T-helper 2 cell treated with Interferon-gamma antibody and Interleukin-4, amounts not matched to agents 5 μg/mL and 100 μg/mL, for 36 hours (primary cell): ENCODE measurements at regions not wholly inside any gene's neighbourhood (a gene's known extent, or its start where the extent isn't known, plus 50 kb on each side); places are given as distances from the start of the nearest gene placed in this dataset.
"Not testable (repeated sequence)": the region's sequence is repeated elsewhere in the genome, so short reads cannot be mapped to it uniquely, and the experiment has no call there.

Experiments
- DNase-seq: peaks from one replicate; pipeline ENCODE4 v3.0.0; 2021; ENCODE audit warnings: low spot score
- H3K27ac Mint-ChIP-seq: one replicate; pipeline ENCODE4 v1.8.0; 2021; ENCODE audit warnings: mild to moderate bottlenecking, mixed read lengths
- H3K27me3 Mint-ChIP-seq: one replicate; pipeline ENCODE4 v1.8.0; 2021; ENCODE audit warnings: low read depth, mixed read lengths
- H3K36me3 Mint-ChIP-seq: one replicate; pipeline ENCODE4 v1.8.0; 2021; ENCODE audit warnings: low read depth, mixed read lengths
- H3K4me1 Mint-ChIP-seq: one replicate; pipeline ENCODE4 v1.8.0; 2021; ENCODE audit warnings: low read depth, mixed read lengths
- H3K4me3 Mint-ChIP-seq: one replicate; pipeline ENCODE4 v1.8.0; 2022; ENCODE audit warnings: mild to moderate bottlenecking, moderate library complexity, mixed read lengths
- H3K9me3 Mint-ChIP-seq: one replicate; pipeline ENCODE4 v1.8.0; 2021; ENCODE audit warnings: mixed read lengths

- DNase-seq, result no peak
- H3K4me3 Mint-ChIP-seq, result no peak overlapping the region
- no peak overlapping the region for H3K27ac Mint-ChIP-seq
- no peaks in the 10 kb centered on the region for H3K9me3 Mint-ChIP-seq
- peaks cover 32% of the 10 kb centered on the region for H3K27me3 Mint-ChIP-seq
- H3K36me3 Mint-ChIP-seq, result no peaks in the 10 kb centered on the region
- H3K4me1 Mint-ChIP-seq, result no peaks in the 10 kb centered on the region
Observed at GRCh38 chr5:96547486-96547885, 114.4 kb upstream of the PCSK1 start.

- no peak overlapping the region for H3K27ac Mint-ChIP-seq
- peaks cover 32% of the 10 kb centered on the region for H3K27me3 Mint-ChIP-seq
- H3K4me1 Mint-ChIP-seq, result no peaks in the 10 kb centered on the region
- no peaks in the 10 kb centered on the region for H3K9me3 Mint-ChIP-seq
- H3K4me3 Mint-ChIP-seq, result no peak overlapping the region
- no peaks in the 10 kb centered on the region for H3K36me3 Mint-ChIP-seq
- no peak for DNase-seq
Observed at GRCh38 chr5:96548905-96549304, 113.3 kb upstream of the CAST start.

DNA sequence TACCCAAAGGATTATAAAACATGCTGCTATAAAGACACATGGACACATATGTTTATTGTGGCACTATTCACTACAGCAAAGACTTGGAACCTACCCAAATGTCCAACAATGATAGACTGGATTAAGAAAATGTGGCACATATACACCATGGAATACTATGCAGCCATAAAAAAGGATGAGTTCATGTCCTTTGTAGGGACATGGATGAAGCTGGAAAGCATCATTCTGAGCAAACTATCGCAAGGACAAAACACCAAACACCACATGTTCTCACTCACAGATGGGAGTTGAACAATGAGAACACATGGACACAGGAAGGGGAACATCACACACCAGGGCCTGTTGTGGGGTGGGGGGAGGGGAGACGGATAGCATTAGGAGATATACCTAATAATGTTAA is 101.3 kb upstream of the CAST start:
- H3K36me3 Mint-ChIP-seq, H3K27ac Mint-ChIP-seq, H3K4me1 Mint-ChIP-seq, DNase-seq, H3K9me3 Mint-ChIP-seq, H3K27me3 Mint-ChIP-seq, H3K4me3 Mint-ChIP-seq: not testable (repeated sequence)

GRCh38 chr5:96562614-96563013 is 99.6 kb upstream of the CAST start:
- Mint-ChIP-seq H3K27ac (no peak overlapping the region), H3K9me3 (no peaks in the 10 kb centered on the region), H3K4me1 (peaks cover 14% of the 10 kb centered on the region), H3K27me3 (peaks cover 8% of the 10 kb centered on the region), H3K4me3 (no peak overlapping the region), H3K36me3 (no peaks in the 10 kb centered on the region)
- no peak for DNase-seq

DNA sequence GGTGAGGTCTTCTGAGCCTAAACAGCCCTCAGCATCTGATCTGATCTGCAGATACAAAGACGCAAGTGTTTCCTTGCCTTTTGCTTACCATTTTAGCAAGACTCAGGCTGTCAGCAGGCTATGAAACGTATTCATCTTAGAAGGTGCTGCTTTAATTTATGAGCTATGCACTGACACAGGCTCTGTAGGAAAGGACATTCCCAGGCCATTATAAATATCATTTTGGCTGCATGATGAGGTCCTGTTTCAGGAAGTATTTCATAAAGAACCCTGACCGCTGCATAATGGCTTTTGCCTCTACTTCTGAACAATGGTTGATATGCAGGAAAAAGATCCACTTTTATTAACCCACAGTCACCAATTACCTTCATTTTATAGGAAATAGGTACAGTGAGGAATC is 98.4 kb upstream of the CAST start:
- Mint-ChIP-seq H3K4me1 (peaks cover 14% of the 10 kb centered on the region), H3K4me3 (no peak overlapping the region), H3K36me3 (no peaks in the 10 kb centered on the region), H3K9me3 (no peaks in the 10 kb centered on the region), H3K27me3 (peaks cover 10% of the 10 kb centered on the region), H3K27ac (no peak overlapping the region)
- no peak for DNase-seq

DNA sequence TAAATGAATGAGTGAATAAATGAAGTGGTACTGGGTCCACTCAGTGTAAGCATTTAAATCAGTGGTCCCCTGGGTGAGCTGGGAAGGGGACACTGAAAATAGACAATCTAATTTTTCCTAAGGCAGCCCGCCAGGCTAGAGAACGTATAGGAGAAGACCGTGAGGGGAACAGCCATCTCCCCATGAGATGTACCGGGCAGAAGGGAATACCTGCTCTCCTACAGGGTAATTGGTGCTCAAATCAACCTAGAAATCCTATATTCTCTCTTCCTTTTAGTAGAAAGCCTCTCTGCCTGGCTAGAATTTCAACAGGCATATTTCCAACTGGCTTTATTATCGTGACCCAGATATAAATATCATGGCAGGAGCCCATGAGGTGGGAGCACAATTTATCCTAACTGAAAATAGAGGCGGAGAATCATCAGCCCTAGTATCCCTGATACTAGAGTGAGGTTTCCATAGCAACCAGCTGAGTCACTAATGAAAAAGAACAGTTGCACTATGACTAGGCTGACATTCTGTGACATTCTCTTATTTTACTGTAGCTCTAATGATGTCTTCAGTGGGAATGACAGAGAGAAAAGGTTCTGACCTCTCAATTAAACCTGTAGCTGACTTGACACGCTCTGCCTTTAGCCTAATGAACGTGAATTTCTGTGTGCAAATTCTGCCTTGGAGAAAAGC is 96.5 kb upstream of the CAST start:
- Mint-ChIP-seq H3K27ac (no peak overlapping the region), H3K36me3 (no peaks in the 10 kb centered on the region), H3K4me1 (peaks cover 14% of the 10 kb centered on the region), H3K27me3 (peaks cover 22% of the 10 kb centered on the region), H3K9me3 (no peaks in the 10 kb centered on the region), H3K4me3 (no peak overlapping the region)
- DNase-seq, result no peak

DNA sequence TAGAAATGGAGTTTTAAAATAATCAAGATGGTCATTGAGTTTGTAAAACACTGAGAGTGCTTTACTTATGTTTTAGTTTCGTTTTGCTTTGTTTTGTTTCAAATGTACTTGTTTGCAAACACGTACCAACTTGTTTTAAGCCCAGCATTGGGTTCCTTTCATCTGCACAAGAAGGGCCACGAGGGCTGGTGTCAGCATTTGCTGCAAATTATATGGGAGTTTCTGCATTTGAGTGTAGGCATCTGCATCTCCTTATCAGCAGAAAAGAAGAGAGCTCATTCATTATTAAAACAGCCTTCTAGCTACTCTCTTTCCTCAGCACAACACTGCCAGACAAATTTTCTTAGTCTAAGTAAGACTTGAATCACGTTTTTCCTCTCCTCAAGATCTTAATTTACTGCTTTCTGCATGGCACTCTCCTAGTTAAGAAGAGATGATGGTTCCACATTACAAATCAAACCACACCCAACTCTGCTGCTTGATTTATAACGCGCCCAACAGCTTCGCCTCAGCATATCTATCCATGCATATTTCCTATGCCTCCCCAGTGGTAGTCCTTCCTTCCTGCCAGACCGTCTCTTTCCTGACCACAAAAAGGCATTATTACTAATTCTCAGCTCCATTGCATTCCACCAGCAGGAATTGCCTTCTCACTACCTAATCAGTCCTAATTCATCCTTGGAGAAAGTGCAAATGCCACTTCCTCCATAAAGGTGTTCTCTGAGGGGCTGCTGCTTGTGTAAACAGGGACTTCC is 95.2 kb upstream of the CAST start:
- Mint-ChIP-seq H3K36me3 (no peaks in the 10 kb centered on the region), H3K4me3 (peak overlapping the region; percentile 15), H3K9me3 (no peaks in the 10 kb centered on the region), H3K27ac (no peak overlapping the region), H3K27me3 (peaks cover 24% of the 10 kb centered on the region), H3K4me1 (peaks cover 14% of the 10 kb centered on the region)
- no peak for DNase-seq

DNA sequence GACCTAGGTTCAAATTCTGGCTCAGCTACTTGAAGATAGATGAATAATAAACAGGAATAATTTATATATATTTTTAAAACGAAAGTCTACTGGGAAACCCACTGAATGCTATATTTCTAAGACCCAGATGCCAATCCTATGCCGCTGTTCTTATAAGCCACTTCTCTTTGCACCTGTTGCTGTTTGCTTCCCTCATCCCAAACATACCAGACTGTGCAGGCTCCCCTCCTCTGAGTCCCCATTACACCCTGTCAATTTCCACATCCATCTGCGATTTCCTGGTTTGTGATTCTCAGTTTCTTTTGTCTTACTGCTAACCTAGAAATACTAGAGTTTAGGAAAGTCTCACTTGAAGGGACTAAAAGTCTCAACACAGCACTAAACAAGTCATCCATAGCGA is 92.8 kb upstream of the CAST start:
- no peak for DNase-seq
- no peaks in the 10 kb centered on the region for H3K9me3 Mint-ChIP-seq
- H3K27me3 Mint-ChIP-seq, result peaks cover 27% of the 10 kb centered on the region
- H3K36me3 Mint-ChIP-seq, result no peaks in the 10 kb centered on the region
- H3K4me1 Mint-ChIP-seq, result peaks cover 15% of the 10 kb centered on the region
- H3K4me3 Mint-ChIP-seq, result no peak overlapping the region
- no peak overlapping the region for H3K27ac Mint-ChIP-seq

DNA sequence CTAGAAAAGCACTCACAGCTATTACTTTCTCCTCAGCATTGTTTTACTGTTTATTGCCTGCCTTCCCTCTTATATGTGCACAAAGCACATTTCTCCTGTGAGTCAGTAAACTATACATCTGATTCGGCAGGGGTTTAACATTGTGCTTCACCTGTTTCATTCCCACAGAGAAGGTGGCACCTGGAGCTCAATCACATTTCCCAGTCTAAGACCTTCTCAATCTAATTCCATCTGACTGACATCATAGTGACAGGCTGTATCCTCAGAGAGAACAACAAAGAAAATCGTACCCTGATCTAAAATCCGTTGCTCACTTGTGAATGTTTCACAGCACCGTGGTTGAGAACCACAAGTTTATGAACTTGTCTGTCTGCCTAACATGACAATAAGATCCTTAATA is 92.4 kb upstream of the CAST start:
- Mint-ChIP-seq H3K36me3 (no peaks in the 10 kb centered on the region), H3K27me3 (peaks cover 27% of the 10 kb centered on the region), H3K4me1 (peaks cover 15% of the 10 kb centered on the region), H3K4me3 (no peak overlapping the region), H3K9me3 (no peaks in the 10 kb centered on the region), H3K27ac (no peak overlapping the region)
- DNase-seq, result no peak

- no peak for DNase-seq
- Mint-ChIP-seq H3K27me3 (peaks cover 24% of the 10 kb centered on the region), H3K4me3 (no peak overlapping the region), H3K36me3 (no peaks in the 10 kb centered on the region), H3K9me3 (no peaks in the 10 kb centered on the region), H3K27ac (no peak overlapping the region), H3K4me1 (peaks cover 1% of the 10 kb centered on the region)
Observed at GRCh38 chr5:96572864-96573512, 89.2 kb upstream of the CAST start.

DNA sequence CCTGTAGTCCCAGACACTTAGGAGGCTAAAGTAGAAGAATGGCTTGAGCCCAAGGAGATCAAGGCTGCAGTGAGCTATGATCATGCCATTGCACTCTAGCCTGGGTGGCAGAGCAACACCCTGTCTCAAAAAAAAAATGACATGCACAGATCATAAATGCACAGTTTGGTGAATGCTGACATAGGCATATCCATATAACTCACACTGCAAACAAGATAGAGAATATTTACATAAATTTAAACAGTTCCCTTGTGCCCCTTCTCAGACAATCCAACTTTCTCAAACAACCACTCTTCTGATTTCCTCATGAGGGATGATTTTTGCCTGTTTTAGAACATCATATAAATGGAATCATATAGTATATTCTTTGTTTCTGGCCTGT is 88.7 kb upstream of the CAST start:
- H3K4me1 Mint-ChIP-seq, result peaks cover 1% of the 10 kb centered on the region
- H3K27me3 Mint-ChIP-seq, result peaks cover 24% of the 10 kb centered on the region
- no peaks in the 10 kb centered on the region for H3K36me3 Mint-ChIP-seq
- H3K9me3 Mint-ChIP-seq, result no peaks in the 10 kb centered on the region
- DNase-seq, result no peak
- H3K4me3 Mint-ChIP-seq, result no peak overlapping the region
- no peak overlapping the region for H3K27ac Mint-ChIP-seq

DNA sequence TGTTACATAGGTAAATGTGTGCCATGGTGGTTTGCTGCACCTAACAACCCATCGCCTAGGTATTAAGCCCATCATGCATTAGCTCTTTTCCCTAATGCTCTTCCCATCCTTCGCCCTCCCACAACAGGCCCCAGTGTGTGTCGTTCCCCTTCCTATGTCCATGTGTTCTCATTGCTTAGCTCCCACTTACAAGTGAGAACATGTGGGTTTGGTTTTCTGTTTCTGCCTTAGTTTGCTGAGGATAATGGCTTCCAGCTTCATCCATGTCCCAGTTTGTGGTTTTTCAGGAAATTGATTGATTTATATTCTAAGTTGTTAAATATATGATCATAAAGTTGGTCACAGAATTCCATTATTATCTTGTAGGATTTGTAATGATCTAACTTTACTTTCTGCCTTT is 85.3 kb upstream of the CAST start:
- H3K36me3 Mint-ChIP-seq, result no peaks in the 10 kb centered on the region
- no peak overlapping the region for H3K4me3 Mint-ChIP-seq
- H3K4me1 Mint-ChIP-seq, result peaks cover 1% of the 10 kb centered on the region
- H3K27me3 Mint-ChIP-seq, result peaks cover 7% of the 10 kb centered on the region
- no peaks in the 10 kb centered on the region for H3K9me3 Mint-ChIP-seq
- no peak overlapping the region for H3K27ac Mint-ChIP-seq
- DNase-seq, result no peak

DNA sequence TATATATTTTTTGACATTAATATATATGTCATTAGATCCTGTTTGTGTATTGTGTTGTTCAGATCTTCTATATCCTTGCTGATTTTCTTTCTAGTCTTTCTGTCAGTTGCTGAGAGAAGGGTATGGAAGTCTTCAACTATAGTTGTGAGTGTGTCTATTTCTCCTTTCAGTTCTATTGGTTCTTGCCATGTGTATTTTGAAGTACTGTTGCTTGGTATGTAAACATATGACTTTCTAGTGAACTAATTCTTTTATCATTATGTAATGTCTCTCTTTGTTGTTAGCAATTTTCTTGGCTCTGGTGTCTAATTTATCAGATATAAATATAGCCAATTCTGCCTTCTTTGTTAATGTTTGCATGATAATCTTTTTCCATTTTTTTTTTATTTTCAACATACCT is 84.3 kb upstream of the CAST start:
- no peak overlapping the region for H3K27ac Mint-ChIP-seq

DNA sequence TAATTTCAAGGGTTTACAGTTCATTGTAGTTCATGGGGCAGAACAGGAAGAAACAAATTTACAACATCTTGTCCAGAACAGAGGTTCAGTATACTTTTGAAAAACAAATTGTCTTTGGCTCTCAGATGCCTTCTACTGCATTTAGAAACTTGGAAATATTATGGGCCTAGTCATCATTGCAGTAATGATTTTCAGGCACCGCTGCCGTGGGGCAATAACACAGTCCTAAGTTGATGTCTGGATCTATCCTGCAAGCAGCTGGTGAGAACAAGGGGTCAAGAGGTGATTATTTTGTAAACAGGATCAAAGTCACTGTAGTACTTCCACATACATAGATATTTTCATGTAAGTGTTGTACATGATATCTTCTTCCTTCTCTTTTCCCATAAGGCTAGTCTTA is 82.5 kb upstream of the CAST start:
- H3K4me3 Mint-ChIP-seq, result no peak overlapping the region
- peaks cover 4% of the 10 kb centered on the region for H3K4me1 Mint-ChIP-seq
- DNase-seq, result no peak
- no peaks in the 10 kb centered on the region for H3K9me3 Mint-ChIP-seq
- peaks cover 18% of the 10 kb centered on the region for H3K27me3 Mint-ChIP-seq
- no peaks in the 10 kb centered on the region for H3K36me3 Mint-ChIP-seq
- H3K27ac Mint-ChIP-seq, result no peak overlapping the region

More for the DNA sequence above, 84.3 kb upstream of the CAST start:
- H3K36me3 Mint-ChIP-seq, result no peaks in the 10 kb centered on the region
- no peaks in the 10 kb centered on the region for H3K9me3 Mint-ChIP-seq
- H3K4me1 Mint-ChIP-seq, result peaks cover under 1% of the 10 kb centered on the region
- H3K4me3 Mint-ChIP-seq, result no peak overlapping the region
- peaks cover 9% of the 10 kb centered on the region for H3K27me3 Mint-ChIP-seq
- DNase-seq, result no peak
